Fibroblast of the aortic adventitia (primary cell): ENCODE measurements at regions not wholly inside any gene's neighbourhood (a gene's known extent, or its start where the extent isn't known, plus 50 kb on each side); places are given as distances from the start of the nearest gene placed in this dataset.

Source experiments
- DNase-seq: peaks from one replicate; pipeline ENCODE4 v3.0.0-alpha.2; 2010; ENCODE audit warnings: low read depth
- H3K4me3 ChIP-seq: 2 replicates; pipeline ENCODE4 v1.5.1; 2011; ENCODE audit warnings: low read depth, mild to moderate bottlenecking, control low read depth, low read length, moderate library complexity
- CTCF ChIP-seq: IDR thresholded peaks from 2 replicates; pipeline ENCODE4 v1.5.1; 2011; ENCODE audit warnings: mild to moderate bottlenecking, low read length, control low read depth, inconsistent platforms; ENCODE audit not compliant: insufficient read depth

DNA sequence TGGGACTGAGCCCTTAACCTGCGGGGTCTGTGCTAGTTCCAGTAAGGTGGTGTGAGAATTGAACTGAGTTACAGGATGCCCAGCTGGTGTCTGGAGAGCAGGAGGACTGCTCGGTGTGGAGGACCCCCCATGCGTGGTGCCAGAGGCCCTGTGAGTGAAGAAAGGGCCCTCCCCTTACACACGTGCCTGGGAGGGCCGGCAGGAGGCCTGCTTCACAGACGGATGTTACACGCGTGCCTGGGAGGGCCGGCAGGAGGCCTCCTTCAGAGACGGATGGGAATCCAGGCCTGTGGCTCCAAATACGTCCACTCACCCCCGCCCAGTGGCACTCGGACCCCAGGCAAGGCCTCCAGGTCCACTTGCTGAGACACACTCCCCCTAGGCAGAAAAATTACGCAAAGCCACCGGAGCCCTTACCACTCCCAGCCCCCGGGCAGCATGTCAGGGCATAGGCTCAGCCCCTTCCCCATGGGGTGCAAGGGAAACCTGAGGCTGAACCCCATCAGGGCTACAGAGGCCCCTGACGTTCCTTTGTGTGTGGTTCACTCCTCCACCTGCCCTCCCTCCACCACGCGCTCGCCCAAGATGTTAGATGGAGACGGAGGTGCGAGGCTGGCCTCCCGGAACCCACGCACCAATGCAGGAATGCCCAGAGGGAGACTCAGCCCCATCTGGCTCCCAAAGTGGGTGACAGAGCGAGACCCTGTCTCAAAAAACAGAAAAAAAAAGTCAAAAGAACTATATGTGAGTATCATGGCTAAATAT, 227.8 kb downstream of the BRD1 start:
- H3K4me3 ChIP-seq: no peak overlapping the region
- DNase-seq: no peak
- no peak for TF ChIP-seq CTCF

- no peak for DNase-seq
- H3K4me3 ChIP-seq: no peak overlapping the region
- TF ChIP-seq CTCF: no peak
Observed at GRCh38 chr22:49599039-49599438, 228.6 kb downstream of the BRD1 start.

DNA sequence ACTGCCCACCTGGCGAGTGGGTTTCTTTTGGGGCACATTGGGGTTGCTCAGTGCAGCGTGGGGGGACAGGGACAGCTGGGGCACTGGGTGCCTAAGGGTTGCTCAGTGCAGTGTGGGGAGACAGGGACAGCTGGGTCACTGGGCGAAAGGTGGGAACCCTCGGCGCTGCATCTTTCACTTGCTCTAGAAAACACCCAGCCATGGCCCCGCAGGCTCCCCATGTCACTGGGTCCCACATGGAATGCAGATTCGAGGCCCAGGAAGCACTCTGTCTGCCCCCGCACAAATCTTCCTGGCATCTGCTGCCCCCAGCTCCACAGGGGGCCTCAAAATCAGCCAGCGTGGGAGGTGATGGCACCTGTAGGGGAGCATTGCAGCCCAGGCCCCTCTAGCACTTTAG, 229.3 kb downstream of the BRD1 start:
- no peak overlapping the region for H3K4me3 ChIP-seq
- no peak for DNase-seq
- no peak for TF ChIP-seq CTCF

DNA sequence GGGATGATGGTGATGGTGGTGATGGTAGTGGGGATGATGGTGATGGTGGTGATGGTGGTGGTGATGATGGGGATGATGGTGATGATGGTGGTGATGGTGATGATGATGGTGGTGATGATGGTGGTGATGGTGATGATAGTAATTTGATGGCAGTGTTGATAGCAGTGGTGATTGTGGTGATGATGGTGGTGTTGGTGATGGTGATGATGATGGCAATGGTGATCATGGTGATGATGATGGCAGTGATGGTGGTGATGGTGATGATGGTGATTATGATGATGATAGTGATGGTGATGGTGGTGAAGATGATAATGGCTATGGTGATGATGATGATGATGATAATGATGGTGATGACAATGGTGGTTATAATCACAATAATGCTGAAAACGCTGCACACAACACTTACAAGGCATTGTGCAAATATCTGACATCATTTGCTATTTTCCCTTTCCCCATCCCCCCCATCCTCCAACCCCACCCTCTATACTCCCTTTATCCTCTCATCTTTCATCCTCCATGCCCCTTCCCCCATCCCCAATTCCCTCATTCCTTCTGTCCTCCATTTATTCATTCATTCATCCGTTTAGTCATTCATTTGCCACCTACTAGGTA, 230.1 kb downstream of the BRD1 start:
- no peak for TF ChIP-seq CTCF
- no peak overlapping the region for H3K4me3 ChIP-seq
- no peak for DNase-seq

DNA sequence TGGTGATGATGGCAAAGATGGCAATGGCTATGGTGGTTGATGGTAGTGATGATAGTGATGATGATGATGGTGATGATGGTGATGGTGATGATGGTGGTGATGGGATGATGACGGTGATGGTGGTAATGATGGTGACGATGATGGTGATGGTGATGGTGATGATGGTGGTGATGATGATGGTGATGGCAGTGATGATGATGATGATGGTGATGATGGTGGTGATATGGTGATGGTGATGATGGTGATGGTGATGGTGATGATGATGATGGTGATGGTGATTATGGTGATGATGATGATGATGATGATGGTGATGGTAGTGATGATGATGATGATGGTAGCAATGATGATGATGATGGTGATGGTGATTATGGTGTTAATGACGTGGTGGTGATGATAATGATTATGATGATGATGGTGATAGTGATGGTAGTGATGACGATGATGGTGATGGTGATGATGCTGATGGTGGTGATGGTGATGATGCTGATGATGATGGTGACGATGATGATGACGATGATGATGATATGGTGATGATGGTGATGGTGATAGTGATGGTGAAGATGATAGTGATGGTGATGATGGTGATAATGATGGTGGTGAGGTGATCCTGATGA, 232.1 kb downstream of the BRD1 start:
- no peak for DNase-seq
- H3K4me3 ChIP-seq: no peak overlapping the region
- TF ChIP-seq CTCF: no peak

- no peak for TF ChIP-seq CTCF
- DNase-seq: no peak
- no peak overlapping the region for H3K4me3 ChIP-seq
Observed at GRCh38 chr22:49594078-49594477, 233.6 kb downstream of the BRD1 start.
